Panc1 (cell line): ENCODE measurements at regions not wholly inside any gene's neighbourhood (a gene's known extent, or its start where the extent isn't known, plus 50 kb on each side); places are given as distances from the start of the nearest gene placed in this dataset.

Experiments used
- ATAC-seq: fragments of 200-7000 bp; cut with Tn5 transposase; 2 replicates; pipeline ENCODE4 v1.9.1; 2020; ENCODE audit warnings: mild to moderate bottlenecking, moderate library complexity
- BruUV-seq: library from RNA; stranded (reverse); fragments of 400-500 nt; replicated peaks from 2 replicates; lab custom pipeline; 2021; lab: Mats Ljungman, UMichigan
- CTCF ChIA-PET: fragments of 300-600 bp; sonication (Branson Sonifier 250); formaldehyde crosslinking; loops from one replicate; lab custom pipeline; 2022; ENCODE audit warnings: antibody characterized with exemption; lab: Charles Lee
- POLR2A ChIA-PET: fragments of 300-600 bp; sonication (Branson Sonifier 250); formaldehyde crosslinking; loops from one replicate; lab custom pipeline; 2022; ENCODE audit warnings: antibody characterized with exemption; lab: Charles Lee
- DNase-seq: peaks from one replicate; pipeline ENCODE4 v3.0.0-alpha.2; 2010; ENCODE audit warnings: low read depth, low spot score
- H3K27ac ChIP-seq: 2 replicates; pipeline ENCODE4 v1.5.1; 2011; ENCODE audit warnings: mild to moderate bottlenecking, low read length, inconsistent platforms
- H3K27me3 ChIP-seq: fragments of 200-500 bp; sonication (Bioruptor generic); 2 replicates; pipeline ENCODE4 v1.6.0; 2014; ENCODE audit warnings: low read length, inconsistent platforms; ENCODE audit not compliant: control insufficient read depth, insufficient read depth
- H3K36me3 ChIP-seq: fragments of 200-500 bp; sonication (Bioruptor generic); 2 replicates; pipeline ENCODE4 v1.5.1; 2014; ENCODE audit warnings: inconsistent platforms, mild to moderate bottlenecking, low read length, moderate library complexity; ENCODE audit not compliant: control insufficient read depth, insufficient read depth
- H3K4me1 ChIP-seq: 2 replicates; pipeline ENCODE4 v1.5.1; 2011; ENCODE audit warnings: inconsistent platforms, mild to moderate bottlenecking, low read length, moderate library complexity; ENCODE audit not compliant: control insufficient read depth, insufficient read depth
- H3K4me3 ChIP-seq, 2 experiments: 2 replicates each; pipeline ENCODE4 v1.5.1; 2011 to 2012; ENCODE audit warnings: low read depth in 2 of 2, low read length in 2 of 2, mild to moderate bottlenecking in 2 of 2, inconsistent platforms in 1 of 2, moderate library complexity in 1 of 2
- H3K9me3 ChIP-seq: fragments of 200-500 bp; sonication (Bioruptor generic); 2 replicates; pipeline ENCODE4 v1.5.1; 2014; ENCODE audit warnings: low read depth, mild to moderate bottlenecking, inconsistent platforms, low read length, moderate library complexity; ENCODE audit not compliant: control insufficient read depth, insufficient read depth
- POLR2AphosphoS5 ChIP-seq: IDR thresholded peaks from 2 replicates; pipeline ENCODE4 v1.6.1; 2012; ENCODE audit warnings: mild to moderate bottlenecking, low read depth, low read length, moderate library complexity
- SIN3A ChIP-seq: IDR thresholded peaks from 2 replicates; pipeline ENCODE4 v1.6.1; 2012; ENCODE audit warnings: low read depth, mild to moderate bottlenecking, low read length, moderate library complexity, borderline replicate concordance; ENCODE audit not compliant: insufficient read depth
- TCF7L2 ChIP-seq: IDR thresholded peaks from 2 replicates; pipeline ENCODE4 v1.6.1; 2011; ENCODE audit warnings: mild to moderate bottlenecking, low read depth, low read length, inconsistent platforms
- in situ Hi-C: cut with HindIII; loops from 2 replicates; pipeline ENCODE4 v1.10.0; 2016; ENCODE audit warnings: low sequenced_read_pairs, low pct_unique_long_range_greater_than_20kb
- intact Hi-C: fragments of 100-400 bp; cut with micrococcal nuclease; formaldehyde crosslinking; loops from one replicate; pipeline ENCODE4 v1.10.0; 2022; ENCODE audit not compliant: unreplicated experiment
- TF ChIP-seq, protein P1 (sequence below), 2 experiments: IDR thresholded peaks; 2 replicates each; pipeline ENCODE4 v1.6.1; 2011 to 2012; ENCODE audit warnings: low read depth in 2 of 2, control low read depth in 1 of 2, low read length in 1 of 2, mild to moderate bottlenecking in 1 of 2, moderate library complexity in 1 of 2; ENCODE audit not compliant: insufficient read depth in 1 of 2
- TF ChIP-seq, protein P2 (sequence below): fragments of 450-650 bp; IDR thresholded peaks from 2 replicates; pipeline ENCODE4 v1.5.1; 2017; ENCODE audit warnings: mild to moderate bottlenecking

DNA sequence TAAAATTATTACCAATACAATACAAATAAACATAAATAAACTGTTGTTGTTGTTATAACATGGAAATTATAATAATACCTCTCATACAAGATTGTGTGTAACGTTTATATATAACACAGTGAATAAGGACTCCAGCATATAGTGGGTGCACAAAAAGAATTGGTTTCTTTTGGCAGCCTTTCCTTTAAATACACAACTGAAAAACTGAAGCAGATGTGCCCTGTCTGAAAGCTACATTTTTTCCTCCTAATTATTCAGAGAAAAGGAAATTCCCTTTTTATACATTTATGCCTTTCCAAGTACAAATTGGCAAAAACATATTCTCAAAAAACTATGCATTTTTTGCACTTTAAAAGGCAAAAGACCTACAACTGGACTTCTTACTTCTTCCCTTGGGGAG, 928.9 kb upstream of the NR2F2 start:
- Histone ChIP-seq H3K4me1 (no peaks in the 10 kb centered on the region), H3K36me3 (no peaks in the 10 kb centered on the region), H3K9me3 (no peaks in the 10 kb centered on the region), H3K27me3 (no peaks in the 10 kb centered on the region), H3K4me3 (no peak overlapping the region), H3K27ac (no peak overlapping the region)
- DNase-seq = no peak
- ChIA-PET CTCF (no interaction called here), POLR2A (no interaction called here)
- no TSS peak for BruUV-seq
- TF ChIP-seq POLR2AphosphoS5 = no peak
- TF ChIP-seq, protein P1, sequence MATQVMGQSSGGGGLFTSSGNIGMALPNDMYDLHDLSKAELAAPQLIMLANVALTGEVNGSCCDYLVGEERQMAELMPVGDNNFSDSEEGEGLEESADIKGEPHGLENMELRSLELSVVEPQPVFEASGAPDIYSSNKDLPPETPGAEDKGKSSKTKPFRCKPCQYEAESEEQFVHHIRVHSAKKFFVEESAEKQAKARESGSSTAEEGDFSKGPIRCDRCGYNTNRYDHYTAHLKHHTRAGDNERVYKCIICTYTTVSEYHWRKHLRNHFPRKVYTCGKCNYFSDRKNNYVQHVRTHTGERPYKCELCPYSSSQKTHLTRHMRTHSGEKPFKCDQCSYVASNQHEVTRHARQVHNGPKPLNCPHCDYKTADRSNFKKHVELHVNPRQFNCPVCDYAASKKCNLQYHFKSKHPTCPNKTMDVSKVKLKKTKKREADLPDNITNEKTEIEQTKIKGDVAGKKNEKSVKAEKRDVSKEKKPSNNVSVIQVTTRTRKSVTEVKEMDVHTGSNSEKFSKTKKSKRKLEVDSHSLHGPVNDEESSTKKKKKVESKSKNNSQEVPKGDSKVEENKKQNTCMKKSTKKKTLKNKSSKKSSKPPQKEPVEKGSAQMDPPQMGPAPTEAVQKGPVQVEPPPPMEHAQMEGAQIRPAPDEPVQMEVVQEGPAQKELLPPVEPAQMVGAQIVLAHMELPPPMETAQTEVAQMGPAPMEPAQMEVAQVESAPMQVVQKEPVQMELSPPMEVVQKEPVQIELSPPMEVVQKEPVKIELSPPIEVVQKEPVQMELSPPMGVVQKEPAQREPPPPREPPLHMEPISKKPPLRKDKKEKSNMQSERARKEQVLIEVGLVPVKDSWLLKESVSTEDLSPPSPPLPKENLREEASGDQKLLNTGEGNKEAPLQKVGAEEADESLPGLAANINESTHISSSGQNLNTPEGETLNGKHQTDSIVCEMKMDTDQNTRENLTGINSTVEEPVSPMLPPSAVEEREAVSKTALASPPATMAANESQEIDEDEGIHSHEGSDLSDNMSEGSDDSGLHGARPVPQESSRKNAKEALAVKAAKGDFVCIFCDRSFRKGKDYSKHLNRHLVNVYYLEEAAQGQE (IDR thresholded peaks at IDR 0.05; ENCODE audit: insufficient read depth in 1 of 2, low read depth in 2 of 2, low read length in 1 of 2) = no peak
- TF ChIP-seq SIN3A = no peak
- no peak for TF ChIP-seq TCF7L2
- TF ChIP-seq, protein P2, sequence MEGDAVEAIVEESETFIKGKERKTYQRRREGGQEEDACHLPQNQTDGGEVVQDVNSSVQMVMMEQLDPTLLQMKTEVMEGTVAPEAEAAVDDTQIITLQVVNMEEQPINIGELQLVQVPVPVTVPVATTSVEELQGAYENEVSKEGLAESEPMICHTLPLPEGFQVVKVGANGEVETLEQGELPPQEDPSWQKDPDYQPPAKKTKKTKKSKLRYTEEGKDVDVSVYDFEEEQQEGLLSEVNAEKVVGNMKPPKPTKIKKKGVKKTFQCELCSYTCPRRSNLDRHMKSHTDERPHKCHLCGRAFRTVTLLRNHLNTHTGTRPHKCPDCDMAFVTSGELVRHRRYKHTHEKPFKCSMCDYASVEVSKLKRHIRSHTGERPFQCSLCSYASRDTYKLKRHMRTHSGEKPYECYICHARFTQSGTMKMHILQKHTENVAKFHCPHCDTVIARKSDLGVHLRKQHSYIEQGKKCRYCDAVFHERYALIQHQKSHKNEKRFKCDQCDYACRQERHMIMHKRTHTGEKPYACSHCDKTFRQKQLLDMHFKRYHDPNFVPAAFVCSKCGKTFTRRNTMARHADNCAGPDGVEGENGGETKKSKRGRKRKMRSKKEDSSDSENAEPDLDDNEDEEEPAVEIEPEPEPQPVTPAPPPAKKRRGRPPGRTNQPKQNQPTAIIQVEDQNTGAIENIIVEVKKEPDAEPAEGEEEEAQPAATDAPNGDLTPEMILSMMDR = no peak
- in situ Hi-C loops = no loop called here
- ATAC-seq = no peak
- intact Hi-C loops = no loop called here

DNA sequence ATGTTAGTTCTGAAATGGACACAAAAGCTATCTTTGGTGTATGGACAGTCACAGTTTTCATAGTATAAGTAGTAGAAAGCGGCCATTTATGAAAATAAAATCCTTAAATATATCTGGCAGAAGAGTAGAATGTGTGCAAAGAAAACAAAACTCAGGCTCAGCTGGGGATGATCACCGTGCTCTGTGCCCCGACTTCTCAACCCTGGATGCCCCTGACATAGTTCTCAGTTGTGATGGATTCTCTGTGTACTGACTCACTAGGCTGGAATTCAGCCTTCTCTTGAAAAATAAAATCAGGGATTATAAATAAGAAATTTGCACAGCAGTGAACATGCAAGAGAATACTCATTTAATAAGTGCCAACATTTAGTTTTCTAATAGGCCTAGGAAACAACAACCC, 925.1 kb upstream of the NR2F2 start:
- ChIA-PET POLR2A (no interaction called here), CTCF (no interaction called here)
- TF ChIP-seq, protein P1 (IDR thresholded peaks at IDR 0.05; ENCODE audit: insufficient read depth in 1 of 2, low read depth in 2 of 2, low read length in 1 of 2) = no peak
- TF ChIP-seq SIN3A (no peak), POLR2AphosphoS5 (no peak)
- TF ChIP-seq, protein P2 = no peak
- Histone ChIP-seq H3K4me1 (no peaks in the 10 kb centered on the region), H3K36me3 (no peaks in the 10 kb centered on the region), H3K27me3 (no peaks in the 10 kb centered on the region), H3K27ac (no peak overlapping the region), H3K4me3 (no peak overlapping the region), H3K9me3 (no peaks in the 10 kb centered on the region)
- intact Hi-C loops (no loop called here), in situ Hi-C loops (no loop called here)
- ATAC-seq (no peak), DNase-seq (no peak)
- BruUV-seq = no TSS peak
